ENCODE measurements at regions not wholly inside any gene's neighbourhood (a gene's known extent, or its start where the extent isn't known, plus 50 kb on each side); places are given as distances from the start of the nearest gene placed in this dataset.

DNA sequence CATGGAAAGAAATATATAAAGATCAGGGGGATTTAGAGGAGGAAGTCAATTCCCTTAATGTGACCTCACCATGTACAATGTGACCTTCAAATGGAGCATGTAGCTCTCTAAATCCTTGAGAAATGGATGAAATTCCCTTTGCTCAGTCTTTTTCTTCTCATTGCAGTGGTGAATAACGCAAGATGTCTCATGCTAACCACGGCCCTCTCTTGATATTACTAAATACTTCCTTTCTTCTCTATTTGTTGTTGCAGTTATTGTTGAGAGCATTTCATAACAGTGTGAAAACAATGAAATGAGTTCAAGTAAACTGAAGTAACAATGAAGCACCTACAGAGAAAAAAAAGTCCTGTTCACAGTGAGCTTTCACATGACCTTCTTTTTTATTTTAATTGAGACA, 55.6 kb downstream of the ZNF281 start:
- TF ChIP-seq, protein P1, sequence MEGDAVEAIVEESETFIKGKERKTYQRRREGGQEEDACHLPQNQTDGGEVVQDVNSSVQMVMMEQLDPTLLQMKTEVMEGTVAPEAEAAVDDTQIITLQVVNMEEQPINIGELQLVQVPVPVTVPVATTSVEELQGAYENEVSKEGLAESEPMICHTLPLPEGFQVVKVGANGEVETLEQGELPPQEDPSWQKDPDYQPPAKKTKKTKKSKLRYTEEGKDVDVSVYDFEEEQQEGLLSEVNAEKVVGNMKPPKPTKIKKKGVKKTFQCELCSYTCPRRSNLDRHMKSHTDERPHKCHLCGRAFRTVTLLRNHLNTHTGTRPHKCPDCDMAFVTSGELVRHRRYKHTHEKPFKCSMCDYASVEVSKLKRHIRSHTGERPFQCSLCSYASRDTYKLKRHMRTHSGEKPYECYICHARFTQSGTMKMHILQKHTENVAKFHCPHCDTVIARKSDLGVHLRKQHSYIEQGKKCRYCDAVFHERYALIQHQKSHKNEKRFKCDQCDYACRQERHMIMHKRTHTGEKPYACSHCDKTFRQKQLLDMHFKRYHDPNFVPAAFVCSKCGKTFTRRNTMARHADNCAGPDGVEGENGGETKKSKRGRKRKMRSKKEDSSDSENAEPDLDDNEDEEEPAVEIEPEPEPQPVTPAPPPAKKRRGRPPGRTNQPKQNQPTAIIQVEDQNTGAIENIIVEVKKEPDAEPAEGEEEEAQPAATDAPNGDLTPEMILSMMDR (IDR thresholded peaks at IDR 0.05; ENCODE audit: borderline replicate concordance, insufficient read depth, low read depth, low read length), result no peak
- no peak overlapping the region for H3K4me3 ChIP-seq (ENCODE audit: low read depth, low read length)

GRCh38 chr1:200353232-200353631, 56.6 kb downstream of the ZNF281 start:
- TF ChIP-seq, protein P1 (IDR thresholded peaks at IDR 0.05; ENCODE audit: borderline replicate concordance, insufficient read depth, low read depth, low read length), result no peak
- H3K4me3 ChIP-seq (ENCODE audit: low read depth, low read length), result no peak overlapping the region

- H3K4me3 ChIP-seq (ENCODE audit: low read depth, low read length), result no peak overlapping the region
- TF ChIP-seq, protein P1 (IDR thresholded peaks at IDR 0.05; ENCODE audit: borderline replicate concordance, insufficient read depth, low read depth, low read length), result no peak
Measured at GRCh38 chr1:200351826-200352549, 57.8 kb downstream of the ZNF281 start.

GRCh38 chr1:200351425-200351824, 58.4 kb downstream of the ZNF281 start:
- TF ChIP-seq, protein P1 (IDR thresholded peaks at IDR 0.05; ENCODE audit: borderline replicate concordance, insufficient read depth, low read depth, low read length), result no peak
- no peak overlapping the region for H3K4me3 ChIP-seq (ENCODE audit: low read depth, low read length)

- H3K4me3 ChIP-seq (ENCODE audit: low read depth, low read length), result no peak overlapping the region
- TF ChIP-seq, protein P1 (IDR thresholded peaks at IDR 0.05; ENCODE audit: borderline replicate concordance, insufficient read depth, low read depth, low read length), result no peak
Measured at GRCh38 chr1:200346700-200347099, 63.1 kb downstream of the ZNF281 start.

GRCh38 chr1:200345520-200345919, 64.3 kb downstream of the ZNF281 start:
- TF ChIP-seq, protein P1 (IDR thresholded peaks at IDR 0.05; ENCODE audit: borderline replicate concordance, insufficient read depth, low read depth, low read length), result no peak
- H3K4me3 ChIP-seq (ENCODE audit: low read depth, low read length), result no peak overlapping the region

DNA sequence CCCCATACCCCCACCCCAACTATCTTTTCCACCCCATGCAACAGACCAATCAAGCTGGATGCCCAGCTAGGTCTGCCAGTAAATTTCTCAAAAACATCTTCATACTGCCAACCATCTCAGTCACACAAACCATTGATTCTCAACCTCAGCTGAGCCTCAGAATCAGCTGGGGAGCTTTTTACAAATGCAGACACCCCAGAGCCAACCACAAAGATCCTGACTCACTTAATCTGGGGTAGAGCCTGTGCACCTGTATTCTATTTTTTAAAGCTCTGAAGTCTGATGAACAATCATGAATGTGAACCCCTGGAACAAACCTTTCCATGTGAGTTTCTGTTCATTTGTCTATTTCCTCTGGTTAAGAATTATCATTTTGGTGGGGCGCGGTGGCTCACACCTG, 66.0 kb downstream of the ZNF281 start:
- TF ChIP-seq, protein P1 (IDR thresholded peaks at IDR 0.05; ENCODE audit: borderline replicate concordance, insufficient read depth, low read depth, low read length), result no peak
- no peak overlapping the region for H3K4me3 ChIP-seq (ENCODE audit: low read depth, low read length)
